ENCODE measurements at regions not wholly inside any gene's neighbourhood (a gene's known extent, or its start where the extent isn't known, plus 50 kb on each side); places are given as distances from the start of the nearest gene placed in this dataset.

DNA sequence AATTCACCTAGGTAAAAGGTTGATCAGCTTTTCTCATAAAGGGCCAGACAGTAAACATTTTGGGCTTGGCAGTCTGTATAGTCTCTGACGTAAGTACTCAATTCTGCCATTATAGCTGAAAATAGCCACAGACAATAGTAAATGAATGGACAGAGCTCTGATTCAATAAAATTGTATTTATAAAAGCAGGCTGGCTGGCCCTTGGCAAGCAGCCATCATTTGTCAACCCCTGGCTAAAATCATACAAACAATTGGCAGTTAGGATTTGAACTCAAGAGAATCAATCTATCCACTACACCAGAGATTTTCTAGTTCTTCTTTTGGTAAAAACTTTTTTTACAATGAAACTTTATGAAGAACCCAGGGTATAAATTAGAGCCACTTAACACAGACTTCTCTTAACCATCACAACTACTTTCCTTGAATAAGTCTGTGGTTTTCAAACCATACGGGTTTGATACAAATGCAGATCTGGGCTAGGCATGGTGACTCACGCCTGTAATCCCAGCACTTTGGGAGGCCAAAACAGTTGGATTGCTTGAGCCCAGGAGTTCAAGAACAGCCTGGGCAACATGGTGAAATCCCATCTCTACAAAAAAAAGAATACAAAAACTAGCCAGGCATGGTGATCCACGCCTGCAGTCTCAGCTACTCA is 124.5 kb downstream of the SLC16A9 start:
- TF ChIP-seq CTCF (IDR thresholded peaks at IDR 0.05; ENCODE audit: poor library complexity, severe bottlenecking) (no peak), RAD21 (conservative IDR thresholded peaks at IDR 0.05) (no peak)

Measured in neural cell (in vitro differentiated cells).